ENCODE measurements at regions not wholly inside any gene's neighbourhood (a gene's known extent, or its start where the extent isn't known, plus 50 kb on each side); places are given as distances from the start of the nearest gene placed in this dataset.

GRCh38 chr3:34024447-34025240 is 226.2 kb downstream of the PDCD6IP start:
- DNase-seq (ENCODE audit: low spot score): no peak
- no peak for ATAC-seq (ENCODE audit: low FRiP score)
- TF ChIP-seq CTCF (IDR thresholded peaks at IDR 0.05): no peak

DNA sequence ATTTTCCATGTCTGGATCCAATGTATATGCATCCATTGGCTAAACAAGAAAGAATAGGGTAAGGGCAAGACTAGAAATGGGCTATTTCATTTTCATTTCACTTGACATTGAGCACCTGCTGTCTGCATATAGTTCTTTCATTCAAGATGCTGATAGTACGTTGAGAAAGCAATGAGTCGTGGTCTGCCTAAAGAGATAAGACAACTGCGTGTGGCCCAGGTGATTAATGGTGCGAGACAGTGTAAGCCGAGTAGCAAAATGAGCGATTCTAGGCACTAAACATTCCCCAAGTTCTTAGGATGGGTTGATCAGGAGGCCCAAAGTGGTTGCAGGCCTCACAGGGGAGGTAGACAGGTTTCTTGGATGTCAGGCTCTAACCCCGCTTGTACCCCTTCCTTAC is 235.4 kb downstream of the PDCD6IP start:
- DNase-seq (ENCODE audit: low spot score) (no peak), ATAC-seq (ENCODE audit: low FRiP score) (no peak)
- no peak for TF ChIP-seq CTCF (IDR thresholded peaks at IDR 0.05)

DNA sequence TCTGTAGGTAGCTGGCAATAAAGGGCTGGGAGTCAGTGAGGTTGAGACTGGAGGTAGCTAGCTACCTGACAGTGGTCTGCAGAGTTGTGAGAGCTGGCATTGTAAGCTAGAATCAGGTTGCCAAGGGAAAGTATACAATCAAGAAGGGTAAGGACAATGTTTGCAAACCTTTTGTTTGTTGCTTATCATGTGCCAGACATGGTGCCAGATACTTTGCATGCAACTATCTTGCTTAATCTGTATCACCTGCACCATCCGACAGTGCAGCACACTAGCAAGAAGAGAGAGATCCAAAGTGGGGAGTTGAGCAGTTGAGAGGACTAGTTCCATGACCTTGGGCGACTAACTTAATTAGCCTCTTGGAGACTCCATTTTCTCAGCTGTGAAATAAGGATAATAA is 236.4 kb downstream of the PDCD6IP start:
- TF ChIP-seq CTCF (IDR thresholded peaks at IDR 0.05): no peak
- ATAC-seq (ENCODE audit: low FRiP score) (no peak), DNase-seq (ENCODE audit: low spot score) (no peak)

DNA sequence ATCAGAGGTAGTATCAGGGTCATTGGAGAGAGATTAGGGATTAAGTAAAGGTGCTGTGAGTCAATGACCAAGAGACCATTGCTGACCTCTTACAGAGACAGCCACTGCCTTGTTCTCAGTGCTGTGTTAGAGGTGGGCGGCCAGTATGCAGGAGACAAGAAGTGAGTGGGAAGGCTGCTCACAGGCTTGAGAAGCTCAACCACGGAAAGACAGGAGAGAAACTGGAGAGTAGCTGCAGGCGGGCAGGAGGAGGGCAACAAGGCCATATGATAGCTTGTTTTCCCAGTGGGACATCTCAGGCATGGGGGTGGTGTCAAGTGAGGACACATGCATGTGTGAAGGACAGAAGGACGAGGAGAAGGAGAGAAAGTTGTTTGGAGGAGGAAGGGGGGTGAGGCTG is 237.3 kb downstream of the PDCD6IP start:
- TF ChIP-seq CTCF (IDR thresholded peaks at IDR 0.05): no peak
- no peak for ATAC-seq (ENCODE audit: low FRiP score)

GRCh38 chr3:34037260-34037659 is 238.8 kb downstream of the PDCD6IP start:
- TF ChIP-seq CTCF (IDR thresholded peaks at IDR 0.05): no peak
- no peak for DNase-seq (ENCODE audit: low spot score)

More for the DNA sequence above, 237.3 kb downstream of the PDCD6IP start:
- DNase-seq (ENCODE audit: low spot score): no peak

GRCh38 chr3:34038131-34038530 is 239.7 kb downstream of the PDCD6IP start:
- ATAC-seq (ENCODE audit: low FRiP score) (no peak), DNase-seq (ENCODE audit: low spot score) (no peak)
- TF ChIP-seq CTCF (IDR thresholded peaks at IDR 0.05): no peak

More at GRCh38 chr3:34037260-34037659, 238.8 kb downstream of the PDCD6IP start:
- ATAC-seq (ENCODE audit: low FRiP score): no peak

DNA sequence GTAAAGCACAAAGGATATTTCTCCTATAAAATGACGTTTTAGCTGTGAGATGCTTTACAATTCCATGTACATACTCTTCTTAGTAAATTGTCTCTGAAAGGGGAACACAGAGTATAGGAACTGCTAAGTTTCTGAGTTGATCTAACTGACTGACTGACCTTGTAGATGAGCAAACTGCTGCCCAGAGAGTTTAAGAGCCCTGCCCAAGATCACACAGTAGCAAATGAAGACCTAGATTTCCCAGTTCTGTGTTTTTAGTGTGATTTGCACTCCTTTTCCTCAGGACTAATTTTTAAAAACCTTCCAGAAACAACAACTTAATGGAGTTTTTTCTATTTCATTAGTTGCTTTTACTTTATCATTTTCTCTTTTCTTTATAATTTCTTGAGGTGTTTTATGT is 247.7 kb downstream of the PDCD6IP start:
- no peak for ATAC-seq (ENCODE audit: low FRiP score)
- TF ChIP-seq CTCF (IDR thresholded peaks at IDR 0.05): no peak
- DNase-seq (ENCODE audit: low spot score): no peak

Measured in omental fat pad (tissue), 3 donors.